GM18502 (cell line): ENCODE measurements at regions not wholly inside any gene's neighbourhood (a gene's known extent, or its start where the extent isn't known, plus 50 kb on each side); places are given as distances from the start of the nearest gene placed in this dataset.

ENCODE experiments used
- ATAC-seq: cut with Tn5 transposase; IDR thresholded peaks from one replicate; pipeline ENCODE4 v1.9.1; 2021; ENCODE audit warnings: mild to moderate bottlenecking; ENCODE audit not compliant: unreplicated experiment, poor library complexity

- ATAC-seq, result no peak
Measured at GRCh38 chr14:84760489-84761126, 769.3 kb upstream of the FLRT2 start.

GRCh38 chr14:84767434-84767833, 762.5 kb upstream of the FLRT2 start:
- ATAC-seq, result no peak

GRCh38 chr14:84770030-84770429, 759.9 kb upstream of the FLRT2 start:
- ATAC-seq, result no peak

GRCh38 chr14:84777356-84777755, 752.6 kb upstream of the FLRT2 start:
- ATAC-seq, result no peak

GRCh38 chr14:84782902-84783301, 747.0 kb upstream of the FLRT2 start:
- ATAC-seq, result no peak

- no peak for ATAC-seq
Measured at GRCh38 chr14:84783511-84783910, 746.4 kb upstream of the FLRT2 start.

GRCh38 chr14:84785996-84786395, 743.9 kb upstream of the FLRT2 start:
- ATAC-seq, result no peak

GRCh38 chr14:84789012-84789411, 740.9 kb upstream of the FLRT2 start:
- no peak for ATAC-seq

GRCh38 chr14:84792722-84793410, 737.1 kb upstream of the FLRT2 start:
- ATAC-seq, result no peak

- no peak for ATAC-seq
Measured at GRCh38 chr14:84797326-84797725, 732.6 kb upstream of the FLRT2 start.

GRCh38 chr14:84804468-84804867, 725.5 kb upstream of the FLRT2 start:
- no peak for ATAC-seq

- no peak for ATAC-seq
Measured at GRCh38 chr14:84804895-84805294, 725.0 kb upstream of the FLRT2 start.

- ATAC-seq, result no peak
Measured at GRCh38 chr14:84806181-84806580, 723.8 kb upstream of the FLRT2 start.

- no peak for ATAC-seq
Measured at GRCh38 chr14:84806622-84807021, 723.3 kb upstream of the FLRT2 start.

GRCh38 chr14:84807673-84808072, 722.3 kb upstream of the FLRT2 start:
- no peak for ATAC-seq

GRCh38 chr14:84809158-84809557, 720.8 kb upstream of the FLRT2 start:
- no peak for ATAC-seq

- ATAC-seq, result no peak
Measured at GRCh38 chr14:84814391-84814790, 715.6 kb upstream of the FLRT2 start.

- no peak for ATAC-seq
Measured at GRCh38 chr14:84819528-84819927, 710.4 kb upstream of the FLRT2 start.

GRCh38 chr14:84825481-84826251, 704.3 kb upstream of the FLRT2 start:
- ATAC-seq, result no peak

GRCh38 chr14:84826294-84826693, 703.6 kb upstream of the FLRT2 start:
- no peak for ATAC-seq

- no peak for ATAC-seq
Measured at GRCh38 chr14:84850595-84850994, 679.3 kb upstream of the FLRT2 start.
